ENCODE measurements at regions not wholly inside any gene's neighbourhood (a gene's known extent, or its start where the extent isn't known, plus 50 kb on each side); places are given as distances from the start of the nearest gene placed in this dataset.
"Not testable (repeated sequence)": the region's sequence is repeated elsewhere in the genome, so short reads cannot be mapped to it uniquely, and the experiment has no call there.

DNA sequence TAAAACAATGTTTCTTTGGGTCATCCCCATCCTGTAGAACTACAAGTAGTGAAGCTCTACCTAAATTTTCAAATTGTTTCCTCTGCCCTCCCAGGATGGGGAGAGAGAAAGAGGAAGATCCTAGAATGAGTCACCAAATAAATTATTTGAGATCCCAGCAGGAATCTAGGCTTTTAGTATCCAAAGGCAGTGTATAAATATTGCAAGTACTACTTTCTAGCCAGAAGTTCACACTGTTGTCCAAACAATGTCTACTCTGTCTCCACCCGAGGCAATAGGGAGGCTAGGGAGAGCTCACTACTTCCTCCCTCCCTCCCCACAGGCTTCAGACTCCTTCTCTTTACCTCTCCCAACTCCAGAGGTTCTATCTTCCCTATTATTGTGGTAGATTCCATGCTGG is 362.8 kb downstream of the MRPS30 start:
- ATAC-seq (no peak), DNase-seq (no peak), FAIRE-seq (no peak)
- Histone ChIP-seq H3K9me3 (no peaks in the 10 kb centered on the region), H3K27ac (no peak overlapping the region), H3K27me3 (no peaks in the 10 kb centered on the region), H3K4me3 (no peak overlapping the region), H3K4me1 (no peaks in the 10 kb centered on the region), H3K36me3 (no peaks in the 10 kb centered on the region)
- 28 to 41% methylated on average over 1 of the region's 1 CpG for WGBS, 2 donors
- intact Hi-C loops (cut with DNase I) = no loop called here
- TF ChIP-seq, protein P1, sequence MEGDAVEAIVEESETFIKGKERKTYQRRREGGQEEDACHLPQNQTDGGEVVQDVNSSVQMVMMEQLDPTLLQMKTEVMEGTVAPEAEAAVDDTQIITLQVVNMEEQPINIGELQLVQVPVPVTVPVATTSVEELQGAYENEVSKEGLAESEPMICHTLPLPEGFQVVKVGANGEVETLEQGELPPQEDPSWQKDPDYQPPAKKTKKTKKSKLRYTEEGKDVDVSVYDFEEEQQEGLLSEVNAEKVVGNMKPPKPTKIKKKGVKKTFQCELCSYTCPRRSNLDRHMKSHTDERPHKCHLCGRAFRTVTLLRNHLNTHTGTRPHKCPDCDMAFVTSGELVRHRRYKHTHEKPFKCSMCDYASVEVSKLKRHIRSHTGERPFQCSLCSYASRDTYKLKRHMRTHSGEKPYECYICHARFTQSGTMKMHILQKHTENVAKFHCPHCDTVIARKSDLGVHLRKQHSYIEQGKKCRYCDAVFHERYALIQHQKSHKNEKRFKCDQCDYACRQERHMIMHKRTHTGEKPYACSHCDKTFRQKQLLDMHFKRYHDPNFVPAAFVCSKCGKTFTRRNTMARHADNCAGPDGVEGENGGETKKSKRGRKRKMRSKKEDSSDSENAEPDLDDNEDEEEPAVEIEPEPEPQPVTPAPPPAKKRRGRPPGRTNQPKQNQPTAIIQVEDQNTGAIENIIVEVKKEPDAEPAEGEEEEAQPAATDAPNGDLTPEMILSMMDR (IDR thresholded peaks at IDR 0.05) = no peak

DNA sequence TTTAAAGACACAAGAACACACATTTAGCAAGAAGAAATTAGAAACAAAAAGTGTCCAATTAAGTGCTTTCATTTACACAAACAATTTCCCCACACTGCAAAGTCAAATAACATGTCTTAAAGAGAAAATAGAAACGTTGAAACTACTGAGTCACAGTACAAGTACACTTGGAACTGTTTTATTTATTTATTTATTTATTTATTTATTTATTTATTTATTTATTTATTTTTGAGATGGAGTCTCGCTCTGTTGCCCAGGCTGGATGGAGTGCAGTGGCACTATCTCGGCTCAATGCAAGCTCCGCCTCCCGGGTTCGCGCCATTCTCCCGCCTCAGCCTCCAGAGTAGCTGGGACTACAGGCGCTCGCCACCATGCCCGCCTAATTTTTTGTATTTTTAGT is 363.9 kb downstream of the MRPS30 start:
- WGBS, 2 donors = 93 to 96% methylated on average over 11 of the region's 11 CpGs
- DNase-seq; H3K36me3 ChIP-seq; H3K4me1 ChIP-seq; intact Hi-C loops (cut with DNase I); ATAC-seq; FAIRE-seq; H3K27ac ChIP-seq; H3K9me3 ChIP-seq; H3K27me3 ChIP-seq; H3K4me3 ChIP-seq: not testable (repeated sequence)

DNA sequence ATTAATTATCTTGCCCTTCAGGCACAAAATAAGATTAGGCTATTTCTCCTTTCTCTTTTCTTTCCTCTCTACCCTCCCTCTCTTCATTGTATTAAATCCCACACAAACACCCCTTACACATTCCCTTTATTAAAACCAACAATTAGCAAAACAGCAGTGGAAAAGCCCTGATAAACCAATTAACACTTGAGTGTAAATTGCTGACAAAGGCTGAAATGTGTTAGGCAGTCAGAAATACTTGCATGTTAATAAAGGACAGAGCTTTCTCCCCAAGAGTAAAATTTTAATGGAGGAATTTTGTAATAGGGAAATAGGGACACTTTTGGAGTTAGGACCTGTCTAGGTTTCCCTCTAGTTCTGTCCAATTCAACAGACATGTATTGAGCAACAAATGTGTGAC is 370.9 kb downstream of the MRPS30 start:
- no peaks in the 10 kb centered on the region for H3K9me3 ChIP-seq
- intact Hi-C loops (cut with DNase I) = no loop called here
- H3K4me3 ChIP-seq = no peak overlapping the region
- ATAC-seq (no peak), DNase-seq (no peak), FAIRE-seq (no peak)
- TF ChIP-seq, protein P1 (IDR thresholded peaks at IDR 0.05) = no peak
- no peaks in the 10 kb centered on the region for H3K36me3 ChIP-seq
- H3K27ac ChIP-seq = no peak overlapping the region
- no peaks in the 10 kb centered on the region for H3K4me1 ChIP-seq
- H3K27me3 ChIP-seq = no peaks in the 10 kb centered on the region

DNA sequence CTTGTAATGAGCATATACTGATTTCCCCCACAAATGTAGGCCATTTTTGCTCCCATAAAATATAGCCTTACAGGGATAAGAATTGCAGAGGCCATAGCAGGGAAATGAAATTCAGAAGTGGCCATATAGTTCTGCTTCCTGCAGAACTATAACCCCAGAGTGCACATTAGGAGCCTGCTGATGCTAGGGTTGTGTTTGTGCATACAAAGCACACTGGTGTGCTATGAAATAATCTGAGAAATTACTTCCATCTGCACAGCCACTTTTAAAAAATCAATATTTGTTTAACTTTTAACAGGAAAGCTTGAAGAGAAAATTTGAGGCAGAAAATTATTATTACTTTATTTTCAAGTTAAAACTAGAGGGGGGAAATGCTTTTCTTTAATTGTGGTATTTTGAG is 380.3 kb downstream of the MRPS30 start:
- H3K27ac ChIP-seq = peak overlapping the region in 1 of 4 donors; percentile 9
- DNase-seq = no peak
- intact Hi-C loops (cut with DNase I) = no loop called here
- no peaks in the 10 kb centered on the region for H3K9me3 ChIP-seq
- H3K4me1 ChIP-seq = peaks cover 8 to 13% (median 11%) of the 10 kb centered on the region in 3 donors
- no peak overlapping the region for H3K4me3 ChIP-seq
- H3K27me3 ChIP-seq = no peaks in the 10 kb centered on the region
- no peaks in the 10 kb centered on the region for H3K36me3 ChIP-seq
- no peak for FAIRE-seq
- ATAC-seq = peak; percentile 67 to 80 (median 74)
- TF ChIP-seq, protein P1 (IDR thresholded peaks at IDR 0.05) = no peak

DNA sequence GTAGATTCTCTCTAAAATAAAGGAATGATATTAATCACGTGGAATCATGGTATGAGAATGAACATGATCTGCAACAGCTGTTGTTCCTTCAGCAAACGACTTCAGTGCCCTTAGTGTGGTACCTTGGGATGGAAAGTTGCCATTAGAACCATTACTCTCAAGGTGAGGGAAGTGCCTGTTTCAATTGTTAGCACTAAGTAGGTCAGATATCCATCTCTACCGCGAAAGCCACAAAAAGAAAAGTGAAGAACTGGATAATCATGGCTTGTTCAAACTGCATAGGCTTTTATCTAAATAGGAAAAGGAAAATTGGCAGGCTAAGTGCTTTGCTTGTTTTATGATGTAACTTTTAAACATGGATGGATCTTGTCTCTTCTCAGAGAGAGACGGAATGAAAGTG is 380.7 kb downstream of the MRPS30 start:
- H3K27ac ChIP-seq = peak overlapping the region in 1 of 4 donors; percentile 9
- ATAC-seq = peak; percentile 73 to 95 (median 86)
- FAIRE-seq = no peak

More for the DNA sequence above, 380.7 kb downstream of the MRPS30 start:
- 9 to 14% methylated on average over 5 of the region's 5 CpGs for WGBS, 2 donors
- peak in 3 of 6 donors; percentile 10 to 33 (median 18) for DNase-seq
- H3K9me3 ChIP-seq = no peaks in the 10 kb centered on the region
- no peak overlapping the region for H3K4me3 ChIP-seq
- H3K4me1 ChIP-seq = peaks cover 8 to 13% (median 11%) of the 10 kb centered on the region in 3 donors
- intact Hi-C loops (cut with DNase I) = no loop called here
- H3K27me3 ChIP-seq = no peaks in the 10 kb centered on the region
- TF ChIP-seq, protein P1 (IDR thresholded peaks at IDR 0.05) = no peak
- H3K36me3 ChIP-seq = no peaks in the 10 kb centered on the region

Measured in pancreas (tissue), 10 donors.